C4-2B (cell line): ENCODE measurements at regions not wholly inside any gene's neighbourhood (a gene's known extent, or its start where the extent isn't known, plus 50 kb on each side); places are given as distances from the start of the nearest gene placed in this dataset.

Experiments used
- H3K27ac ChIP-seq: fragments of 450-650 bp; 2 replicates; pipeline ENCODE4 v1.5.1; 2017
- CTCF ChIP-seq: fragments of 450-650 bp; conservative IDR thresholded peaks from 2 replicates; pipeline ENCODE4 v1.5.1; 2017; ENCODE audit warnings: mild to moderate bottlenecking
- ZFX ChIP-seq: fragments of 450-650 bp; IDR thresholded peaks from 2 replicates; pipeline ENCODE4 v1.6.1; 2017

- TF ChIP-seq CTCF: no peak
- TF ChIP-seq ZFX: no peak
- H3K27ac ChIP-seq: no peak overlapping the region
Observed at GRCh38 chr1:193367863-193368262, 181.4 kb upstream of the B3GALT2 start.

- TF ChIP-seq ZFX (no peak), CTCF (no peak)
- no peak overlapping the region for H3K27ac ChIP-seq
Observed at GRCh38 chr1:193366764-193367507, 180.5 kb upstream of the B3GALT2 start.

- TF ChIP-seq ZFX (no peak), CTCF (no peak)
Observed at GRCh38 chr1:193365966-193366365, 179.6 kb upstream of the B3GALT2 start.

GRCh38 chr1:193359631-193360030 is 173.2 kb upstream of the B3GALT2 start:
- H3K27ac ChIP-seq: no peak overlapping the region
- TF ChIP-seq ZFX (no peak), CTCF (no peak)

More at GRCh38 chr1:193365966-193366365, 179.6 kb upstream of the B3GALT2 start:
- no peak overlapping the region for H3K27ac ChIP-seq

GRCh38 chr1:193358419-193358818 is 172.0 kb upstream of the B3GALT2 start:
- H3K27ac ChIP-seq: no peak overlapping the region
- TF ChIP-seq ZFX (no peak), CTCF (no peak)

- TF ChIP-seq ZFX (no peak), CTCF (no peak)
- H3K27ac ChIP-seq: no peak overlapping the region
Observed at GRCh38 chr1:193356249-193356648, 169.8 kb upstream of the B3GALT2 start.

- no peak overlapping the region for H3K27ac ChIP-seq
- TF ChIP-seq ZFX (no peak), CTCF (no peak)
Observed at GRCh38 chr1:193355626-193356025, 169.2 kb upstream of the B3GALT2 start.
